ENCODE measurements at regions not wholly inside any gene's neighbourhood (a gene's known extent, or its start where the extent isn't known, plus 50 kb on each side); places are given as distances from the start of the nearest gene placed in this dataset.

DNA sequence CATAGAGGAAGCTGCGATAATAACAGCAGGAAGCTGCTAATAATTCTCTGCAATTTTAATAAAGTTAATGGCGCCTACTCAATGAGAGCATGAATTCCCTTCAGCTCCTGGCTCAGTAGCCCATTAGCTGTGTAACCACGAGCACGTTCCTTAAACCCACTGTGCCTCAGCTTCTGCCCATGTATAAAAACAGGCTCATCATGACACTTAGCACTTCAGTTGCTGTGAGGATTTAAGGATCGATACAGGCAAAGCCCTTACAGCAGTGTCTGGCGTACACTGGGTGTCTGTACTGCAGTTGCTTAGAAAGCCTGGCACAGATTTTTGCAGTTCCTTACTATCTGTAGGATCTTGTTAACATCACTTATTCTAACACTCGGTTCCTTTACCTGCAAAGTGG, 673.4 kb upstream of the ARGLU1 start:
- DNase-seq: no peak
- Histone ChIP-seq H3K9me3 (no peaks in the 10 kb centered on the region), H3K36me3 (no peaks in the 10 kb centered on the region), H3K4me1 (no peaks in the 10 kb centered on the region), H3K27ac (no peak overlapping the region), H3K27me3 (no peaks in the 10 kb centered on the region), H3K4me3 (no peak overlapping the region)
- TF ChIP-seq POLR2A (IDR thresholded peaks at IDR 0.05): no peak
- no peak for TF ChIP-seq CTCF (IDR thresholded peaks at IDR 0.05)
- 64% methylated on average over 7 of the region's 7 CpGs for WGBS (ENCODE audit: insufficient coverage, low coverage, low lambda C conversion rate, missing lambda C conversion rate)
- intact Hi-C loops (cut with DNase I): no loop called here
- no peak for ATAC-seq

DNA sequence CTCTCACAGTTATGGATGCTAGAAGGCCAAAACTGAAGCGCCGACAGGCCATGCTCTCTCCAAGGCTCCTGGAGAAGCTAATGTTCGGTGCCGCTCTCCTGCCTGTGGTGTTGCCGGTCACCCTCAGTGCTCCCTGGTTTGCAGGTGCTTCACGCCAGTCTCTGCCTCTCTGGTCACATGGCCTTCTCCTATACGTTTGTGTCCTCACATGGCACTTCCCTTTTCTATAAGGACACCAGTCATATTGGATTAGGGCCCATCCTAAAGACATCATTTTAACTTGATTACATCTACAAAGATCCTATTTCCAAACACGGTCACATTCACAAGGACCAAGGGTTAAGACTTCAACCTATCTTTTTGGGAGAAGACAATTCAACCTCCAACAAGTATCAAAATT, 671.3 kb upstream of the ARGLU1 start:
- Histone ChIP-seq H3K4me3 (no peak overlapping the region), H3K36me3 (no peaks in the 10 kb centered on the region), H3K27ac (no peak overlapping the region), H3K9me3 (no peaks in the 10 kb centered on the region), H3K27me3 (no peaks in the 10 kb centered on the region), H3K4me1 (no peaks in the 10 kb centered on the region)
- no peak for DNase-seq
- no peak for ATAC-seq
- no peak for TF ChIP-seq CTCF (IDR thresholded peaks at IDR 0.05)
- TF ChIP-seq POLR2A (IDR thresholded peaks at IDR 0.05): no peak
- WGBS (ENCODE audit: insufficient coverage, low coverage, low lambda C conversion rate, missing lambda C conversion rate): 71% methylated on average over 8 of the region's 8 CpGs
- intact Hi-C loops (cut with DNase I): no loop called here

GRCh38 chr13:107238262-107238981, 670.5 kb upstream of the ARGLU1 start:
- no peak for ATAC-seq
- intact Hi-C loops (cut with DNase I): no loop called here

GRCh38 chr13:107234319-107235073, 666.6 kb upstream of the ARGLU1 start:
- 22% methylated on average over 11 of the region's 12 CpGs for WGBS (ENCODE audit: insufficient coverage, low coverage, low lambda C conversion rate, missing lambda C conversion rate)
- no peak for DNase-seq
- no peak for ATAC-seq
- Histone ChIP-seq H3K27ac (no peak overlapping the region), H3K4me3 (no peak overlapping the region), H3K4me1 (no peaks in the 10 kb centered on the region), H3K9me3 (no peaks in the 10 kb centered on the region), H3K36me3 (no peaks in the 10 kb centered on the region), H3K27me3 (no peaks in the 10 kb centered on the region)
- intact Hi-C loops (cut with DNase I): no loop called here
- TF ChIP-seq CTCF (IDR thresholded peaks at IDR 0.05) (no peak), POLR2A (IDR thresholded peaks at IDR 0.05) (no peak)

More at GRCh38 chr13:107238262-107238981, 670.5 kb upstream of the ARGLU1 start:
- H3K36me3 ChIP-seq: no peaks in the 10 kb centered on the region
- H3K4me1 ChIP-seq: no peaks in the 10 kb centered on the region
- no peak overlapping the region for H3K4me3 ChIP-seq
- no peaks in the 10 kb centered on the region for H3K9me3 ChIP-seq
- WGBS (ENCODE audit: insufficient coverage, low coverage, low lambda C conversion rate, missing lambda C conversion rate): 50% methylated on average over 6 of the region's 6 CpGs
- no peak for DNase-seq
- TF ChIP-seq POLR2A (IDR thresholded peaks at IDR 0.05): no peak
- no peak for TF ChIP-seq CTCF (IDR thresholded peaks at IDR 0.05)
- no peak overlapping the region for H3K27ac ChIP-seq
- no peaks in the 10 kb centered on the region for H3K27me3 ChIP-seq
